GM19023 (cell line): ENCODE measurements at regions not wholly inside any gene's neighbourhood (a gene's known extent, or its start where the extent isn't known, plus 50 kb on each side); places are given as distances from the start of the nearest gene placed in this dataset.

ENCODE experiments used
- ATAC-seq: cut with Tn5 transposase; IDR thresholded peaks from one replicate; pipeline ENCODE4 v1.9.1; 2021; ENCODE audit warnings: mild to moderate bottlenecking, moderate library complexity; ENCODE audit not compliant: unreplicated experiment

DNA sequence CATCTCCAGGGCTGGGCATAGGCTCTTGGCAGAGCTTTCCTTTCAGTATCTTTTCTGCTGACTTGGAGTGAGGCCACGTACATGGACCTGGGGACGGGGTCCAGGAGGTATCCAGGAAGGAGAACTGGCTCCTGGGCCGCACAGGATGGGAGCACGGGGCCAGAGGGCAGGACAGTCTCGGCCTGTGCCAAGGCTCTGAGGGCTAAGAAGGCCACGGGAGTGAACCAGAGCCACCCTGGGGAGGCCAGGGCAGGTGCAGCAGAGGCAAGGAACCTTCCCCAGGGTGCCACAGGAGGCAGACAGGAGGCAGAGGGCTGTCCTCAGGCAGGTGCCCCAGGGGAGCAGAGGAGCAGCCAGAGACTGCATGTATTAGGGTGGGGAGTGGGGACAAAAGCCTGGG is 50.3 kb downstream of the PLXNA1 start:
- ATAC-seq, result no peak

- ATAC-seq, result no peak
Observed at GRCh38 chr3:127033786-127034185, 50.9 kb downstream of the PLXNA1 start.

DNA sequence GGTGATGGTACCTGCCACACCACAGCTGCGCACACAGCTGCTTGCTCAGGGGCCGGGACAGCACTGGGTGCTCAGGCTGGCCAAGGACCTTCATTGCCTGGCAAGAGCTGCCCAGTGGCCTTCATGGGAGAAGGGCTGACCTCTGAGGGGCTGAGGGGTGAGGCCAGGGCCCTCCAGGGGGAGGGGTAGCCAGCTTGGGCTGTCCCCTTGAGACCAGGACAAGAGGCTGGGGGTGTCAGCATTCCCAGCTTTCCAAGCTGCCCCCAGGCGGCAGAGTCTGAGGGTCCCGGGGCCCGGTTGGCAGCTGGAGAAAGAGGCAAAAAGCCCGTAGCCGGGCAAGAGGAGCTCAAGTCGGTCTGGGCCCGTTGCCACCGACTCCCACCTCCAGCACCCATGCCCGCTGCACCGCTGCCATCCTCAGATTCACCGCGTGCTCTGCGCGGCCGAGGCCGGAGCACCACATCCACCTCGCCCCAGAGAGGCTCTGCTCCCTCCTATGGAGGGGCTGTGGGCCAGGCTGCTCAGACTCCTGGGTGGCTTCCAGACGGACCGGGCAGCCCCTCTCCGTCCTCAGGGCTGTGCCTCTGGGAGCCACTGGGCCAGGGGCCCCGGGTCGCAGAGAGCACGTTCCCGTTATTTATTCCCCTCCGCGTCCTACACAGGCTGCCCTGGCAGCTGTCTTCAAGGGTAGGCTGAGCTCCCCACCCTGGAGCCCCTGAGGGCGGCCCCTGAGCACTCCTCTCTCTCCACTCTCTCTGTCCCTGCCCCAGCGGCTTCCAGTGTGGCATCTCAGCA is 51.5 kb downstream of the PLXNA1 start:
- ATAC-seq, result no peak

DNA sequence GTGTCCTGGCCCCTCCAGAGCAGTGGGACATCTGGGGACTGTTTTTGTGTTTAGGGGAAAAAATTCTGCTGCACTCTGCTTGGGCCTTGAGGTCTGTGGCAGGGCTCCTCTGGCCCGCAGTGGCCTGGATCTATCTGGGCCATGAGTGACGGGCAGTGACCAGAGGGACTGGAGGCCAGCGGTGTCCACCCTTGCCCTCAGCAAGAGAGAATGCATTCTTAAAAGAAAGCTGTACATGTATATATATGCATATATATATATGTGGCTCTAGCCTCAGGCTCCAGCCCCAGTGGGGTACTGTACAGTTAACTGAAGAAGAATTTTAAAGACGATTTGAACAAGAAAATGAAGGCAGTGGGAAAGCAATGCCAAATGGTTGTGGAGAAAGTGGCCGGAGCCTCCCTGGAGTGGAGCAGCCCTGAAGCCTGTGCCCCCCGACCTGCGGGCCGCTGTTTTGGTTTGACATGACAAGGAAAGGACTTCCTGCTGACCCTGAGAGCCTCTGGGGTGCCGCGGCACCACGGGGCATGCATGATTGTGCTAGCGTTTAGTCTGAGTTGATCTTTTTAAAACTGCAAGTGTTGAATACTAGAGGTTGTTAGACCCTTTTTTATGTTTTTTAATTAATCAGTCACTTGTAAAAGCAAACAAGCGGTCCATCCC is 52.2 kb downstream of the PLXNA1 start:
- no peak for ATAC-seq

GRCh38 chr3:127035677-127036076 is 52.8 kb downstream of the PLXNA1 start:
- no peak for ATAC-seq

DNA sequence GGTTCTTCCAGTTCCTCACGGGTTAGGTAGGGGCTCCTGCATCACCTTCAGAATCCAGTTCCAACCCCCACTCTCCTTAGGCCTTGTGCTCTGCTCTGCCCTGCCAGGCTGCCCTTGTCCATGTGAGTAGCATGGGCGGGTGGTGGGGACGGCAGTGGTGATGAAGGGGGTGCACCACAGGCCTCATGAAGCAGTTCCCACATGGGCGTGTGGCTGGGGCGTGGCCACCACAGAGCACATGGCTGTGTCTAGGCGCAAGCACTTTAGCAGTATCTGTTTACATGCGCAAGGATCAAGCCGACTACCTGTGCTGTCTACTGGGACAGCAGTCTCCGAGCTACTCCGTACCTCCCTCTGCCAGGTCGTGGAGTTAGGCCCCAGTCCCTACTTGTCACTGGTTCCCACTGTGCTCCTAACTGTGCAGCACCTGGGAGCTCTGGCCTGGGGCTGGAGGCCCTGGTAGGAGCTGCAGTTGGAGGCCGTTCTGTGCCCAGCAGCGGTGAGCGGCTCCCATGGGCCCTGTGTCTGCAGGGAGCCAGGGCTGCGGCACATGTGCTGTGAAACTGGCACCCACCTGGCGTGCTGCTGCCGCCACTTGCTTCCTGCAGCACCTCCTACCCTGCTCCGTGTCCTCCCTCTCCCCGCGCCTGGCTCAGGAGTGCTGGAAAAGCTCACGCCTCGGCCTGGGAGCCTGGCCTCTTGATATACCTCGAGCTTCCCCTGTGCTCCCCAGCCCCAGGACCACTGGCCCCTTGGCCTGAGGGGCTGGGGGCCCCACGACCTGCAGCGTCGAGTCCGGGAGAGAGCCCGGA is 53.5 kb downstream of the PLXNA1 start:
- ATAC-seq, result no peak

DNA sequence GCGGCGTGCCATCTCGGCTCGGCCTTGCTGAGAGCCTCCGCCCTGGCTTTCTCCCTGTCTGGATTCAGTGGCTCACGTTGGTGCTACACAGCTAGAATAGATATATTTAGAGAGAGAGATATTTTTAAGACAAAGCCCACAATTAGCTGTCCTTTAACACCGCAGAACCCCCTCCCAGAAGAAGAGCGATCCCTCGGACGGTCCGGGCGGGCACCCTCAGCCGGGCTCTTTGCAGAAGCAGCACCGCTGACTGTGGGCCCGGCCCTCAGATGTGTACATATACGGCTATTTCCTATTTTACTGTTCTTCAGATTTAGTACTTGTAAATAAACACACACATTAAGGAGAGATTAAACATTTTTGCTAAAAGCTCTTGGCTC is 54.1 kb downstream of the PLXNA1 start:
- no peak for ATAC-seq

- ATAC-seq, result no peak
Observed at GRCh38 chr3:127037418-127037841, 54.5 kb downstream of the PLXNA1 start.

DNA sequence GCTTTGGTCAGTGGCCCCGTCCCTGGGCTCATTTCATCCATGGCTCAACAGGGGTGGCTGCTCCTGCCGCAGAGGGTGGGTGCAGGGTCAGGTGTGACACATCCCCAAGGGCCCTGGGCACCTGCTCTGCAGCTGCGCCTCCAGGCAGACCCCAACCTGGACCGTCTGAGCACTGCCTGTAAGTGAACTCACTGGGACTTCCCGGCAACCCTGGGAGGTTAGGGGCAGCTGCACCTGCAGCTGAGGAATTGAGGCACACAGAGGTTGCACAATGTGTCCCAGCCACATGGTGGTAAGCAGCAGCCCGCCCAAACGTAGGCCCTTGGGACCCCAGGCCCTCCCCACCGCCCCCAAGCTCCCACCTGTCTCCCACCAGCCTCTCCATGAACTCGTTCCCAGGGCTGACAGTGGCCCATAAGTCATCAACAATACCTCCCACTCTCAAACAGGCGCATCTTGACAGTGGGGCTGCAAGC is 55.1 kb downstream of the PLXNA1 start:
- ATAC-seq, result no peak

DNA sequence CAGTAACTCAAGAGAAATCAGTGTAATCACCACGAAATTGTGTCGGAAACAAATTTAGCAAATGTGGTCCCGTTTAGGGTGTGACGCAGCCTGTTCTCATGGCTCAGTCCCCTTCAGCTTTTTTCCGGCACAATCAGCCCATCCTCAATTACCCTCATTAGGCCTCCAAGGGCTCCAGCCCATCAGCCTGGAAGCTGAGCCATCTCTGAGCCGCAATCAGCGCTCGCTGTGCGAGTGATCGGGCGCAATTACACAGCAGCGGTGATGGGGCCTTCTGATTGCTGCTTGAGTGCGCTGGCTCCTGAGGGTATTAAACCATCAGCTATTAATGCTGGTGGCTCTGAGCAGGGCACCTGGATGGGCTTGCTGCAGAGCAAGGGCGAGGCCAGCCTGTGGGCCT is 55.6 kb downstream of the PLXNA1 start:
- ATAC-seq, result no peak

DNA sequence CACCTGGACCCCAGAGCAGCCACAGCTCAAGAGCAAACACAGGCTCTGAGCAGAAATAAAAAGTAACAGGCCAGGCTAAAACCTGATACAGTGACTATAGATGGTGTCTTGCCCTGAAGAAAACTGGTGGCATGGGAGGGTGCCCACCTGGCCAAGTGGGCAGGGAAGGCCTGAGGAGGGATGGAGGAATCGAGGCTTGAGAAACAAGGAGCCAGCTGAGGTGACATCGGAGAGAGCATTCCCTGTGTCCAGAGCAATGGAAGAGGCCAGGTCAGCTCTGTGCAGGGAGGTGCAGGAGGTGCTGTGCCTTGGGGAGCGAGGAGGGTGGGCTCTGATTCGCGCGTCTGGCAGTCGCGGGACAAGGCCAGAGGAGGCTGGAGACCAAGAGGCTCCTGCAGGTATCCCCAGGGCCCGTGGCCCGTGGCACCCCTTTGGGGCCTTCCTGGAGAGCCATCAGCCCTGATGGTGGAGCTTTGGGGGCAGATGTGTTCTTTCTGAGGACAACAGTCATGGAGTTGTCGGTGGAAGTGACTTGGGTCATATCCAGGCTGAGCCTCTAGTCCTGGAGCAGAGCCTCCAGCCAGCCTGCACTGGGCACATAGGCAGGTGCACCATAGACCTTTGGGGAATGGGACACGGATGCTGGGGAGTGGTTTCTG is 56.1 kb downstream of the PLXNA1 start:
- ATAC-seq, result no peak

- no peak for ATAC-seq
Observed at GRCh38 chr3:127039719-127040118, 56.8 kb downstream of the PLXNA1 start.

DNA sequence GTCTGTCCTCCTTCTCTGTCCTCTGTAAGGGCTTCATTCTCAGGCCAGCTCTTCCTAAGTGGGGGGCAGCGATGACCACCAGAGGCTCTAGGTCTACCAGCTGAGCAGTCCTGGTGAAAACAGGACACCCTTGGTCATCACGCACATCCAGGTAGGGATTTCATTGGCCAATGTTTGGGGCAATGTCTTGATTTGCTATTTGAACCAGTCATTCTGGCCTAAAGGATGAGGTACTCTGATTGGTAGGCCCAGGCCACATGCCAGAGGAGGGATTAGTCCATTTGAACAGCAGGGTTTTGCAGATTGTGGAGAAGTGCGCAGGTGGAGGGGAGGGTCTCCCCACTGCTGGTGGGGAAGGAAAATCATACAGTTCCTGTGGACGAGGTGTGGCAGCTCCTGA is 57.3 kb downstream of the PLXNA1 start:
- no peak for ATAC-seq

DNA sequence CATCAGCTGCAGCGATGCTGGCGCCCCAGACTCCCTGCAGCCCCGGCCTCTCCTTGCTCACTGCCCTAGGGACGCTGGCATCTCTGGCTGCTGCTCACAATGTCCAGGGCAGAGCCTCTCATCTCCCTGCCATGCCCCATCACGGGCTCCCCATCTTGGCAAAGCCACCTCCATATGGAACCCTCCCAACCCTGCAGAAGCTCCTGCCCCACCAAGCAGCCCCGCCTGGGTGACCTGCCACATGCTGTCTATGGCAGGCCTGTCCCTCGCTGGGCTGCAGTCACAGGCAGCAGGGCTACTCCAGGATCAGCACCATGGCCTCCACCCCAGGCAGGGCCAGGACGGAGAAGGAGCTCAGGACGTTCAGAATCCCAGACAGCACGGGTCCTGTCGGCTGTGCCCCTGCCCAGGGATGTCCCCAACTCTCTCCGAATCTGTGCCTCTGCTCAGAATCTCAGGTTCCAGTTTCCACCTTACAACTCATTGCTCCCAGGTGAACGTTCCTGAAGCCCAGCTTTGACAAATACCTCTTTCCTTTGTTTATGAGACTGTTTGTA is 58.4 kb downstream of the PLXNA1 start:
- ATAC-seq, result no peak

- no peak for ATAC-seq
Observed at GRCh38 chr3:127041933-127042332, 59.0 kb downstream of the PLXNA1 start.

- ATAC-seq, result no peak
Observed at GRCh38 chr3:127042634-127043033, 59.7 kb downstream of the PLXNA1 start.

DNA sequence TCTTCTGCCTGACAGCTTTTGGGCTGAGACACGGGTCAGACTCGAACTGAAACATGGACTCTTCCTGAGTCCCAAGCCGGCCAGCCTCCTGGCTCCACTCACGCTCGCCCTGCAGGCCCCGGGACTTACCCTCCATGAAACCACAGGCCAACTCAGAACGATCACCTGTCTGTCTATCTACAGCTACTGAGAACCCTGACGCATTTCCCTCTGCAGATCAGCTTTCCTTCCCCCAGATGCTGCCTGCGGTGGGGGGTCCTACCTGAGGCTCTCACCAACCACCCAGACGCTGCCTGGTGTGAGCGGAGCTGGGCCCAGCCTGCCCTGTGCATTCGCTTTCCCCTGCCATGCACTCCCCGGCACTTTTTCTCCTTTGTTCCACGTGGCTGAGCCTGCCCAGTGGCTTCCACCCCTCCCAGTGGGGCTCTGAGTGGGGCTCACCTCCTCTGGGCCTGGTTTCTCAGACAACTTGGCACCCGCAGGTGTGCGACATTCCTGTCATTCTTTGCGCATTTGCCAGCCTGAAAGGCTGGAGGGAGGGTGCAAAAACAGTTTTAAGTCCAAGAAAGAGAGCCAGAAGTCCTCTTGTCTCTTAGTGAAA is 60.2 kb downstream of the PLXNA1 start:
- no peak for ATAC-seq

DNA sequence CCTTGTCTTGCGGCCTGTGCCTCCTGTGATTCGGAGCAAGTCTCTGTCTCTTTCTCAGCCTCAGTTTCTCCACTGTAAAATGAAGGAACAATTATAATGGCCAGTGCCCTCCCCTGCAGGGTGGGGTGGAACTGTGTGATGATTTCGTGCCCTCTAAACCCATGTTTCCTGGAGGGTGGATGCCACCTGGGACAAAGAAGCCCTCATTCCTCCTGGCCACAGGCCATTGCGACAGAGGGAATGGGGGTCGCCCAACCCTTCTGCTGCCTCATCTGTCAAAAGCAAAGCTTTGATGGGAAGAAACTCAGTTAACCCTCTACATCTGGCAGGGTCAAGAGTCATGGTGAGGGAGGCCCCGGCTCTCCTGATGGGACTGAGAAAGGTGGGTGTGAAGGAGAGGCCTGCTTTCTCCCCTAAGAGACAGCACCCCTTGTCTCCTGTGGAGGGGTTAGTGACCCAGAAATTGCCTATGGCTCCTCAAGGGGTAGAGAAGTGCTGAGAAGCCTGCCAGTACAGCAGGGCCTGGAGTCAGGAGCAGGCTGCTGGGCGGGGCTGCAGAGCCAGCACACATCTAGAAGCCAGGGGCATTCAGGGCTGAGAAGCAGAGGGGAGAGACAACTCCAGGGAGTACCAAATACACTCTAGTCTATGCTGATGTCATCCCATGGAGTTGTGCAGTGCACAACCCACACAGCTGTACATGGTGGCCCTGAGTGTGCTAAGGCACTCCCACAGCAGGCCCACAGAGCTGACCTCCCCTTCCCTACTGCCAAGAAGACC is 61.0 kb downstream of the PLXNA1 start:
- no peak for ATAC-seq

- no peak for ATAC-seq
Observed at GRCh38 chr3:127044996-127045395, 62.1 kb downstream of the PLXNA1 start.
